ENCODE measurements at regions not wholly inside any gene's neighbourhood (a gene's known extent, or its start where the extent isn't known, plus 50 kb on each side); places are given as distances from the start of the nearest gene placed in this dataset.

- no peak for TF ChIP-seq POLR2AphosphoS5 (IDR thresholded peaks at IDR 0.05)
- no peak for TF ChIP-seq CTCF (IDR thresholded peaks at IDR 0.05)
- no peak for TF ChIP-seq POLR2A (IDR thresholded peaks at IDR 0.05)
Observed at GRCh38 chr6:132079286-132079685, 128.1 kb upstream of the CCN2 start.

All from prostate gland (tissue), 2 donors.